KMS-11 (cell line): ENCODE measurements at regions not wholly inside any gene's neighbourhood (a gene's known extent, or its start where the extent isn't known, plus 50 kb on each side); places are given as distances from the start of the nearest gene placed in this dataset.

Experiments used
- H2AFZ ChIP-seq: fragments of 200-600 bp; sonication (generic); 2 replicates; pipeline ENCODE4 v1.6.1; 2016; ENCODE audit warnings: antibody characterized with exemption, mixed run types, low read depth
- H3K27ac ChIP-seq: fragments of 200-600 bp; sonication (generic); 2 replicates; pipeline ENCODE4 v1.6.1; 2016; ENCODE audit warnings: mild to moderate bottlenecking, mixed run types
- H3K27me3 ChIP-seq: fragments of 200-600 bp; sonication (generic); 2 replicates; pipeline ENCODE4 v1.6.1; 2017; ENCODE audit warnings: mild to moderate bottlenecking, low read depth, mixed run types, moderate library complexity; ENCODE audit not compliant: insufficient read depth
- H3K36me3 ChIP-seq: fragments of 200-600 bp; sonication (generic); 2 replicates; pipeline ENCODE4 v1.6.1; 2017; ENCODE audit warnings: mild to moderate bottlenecking, mixed run types; ENCODE audit not compliant: insufficient read depth
- H3K4me1 ChIP-seq: fragments of 200-600 bp; sonication (generic); 2 replicates; pipeline ENCODE4 v1.6.1; 2016; ENCODE audit warnings: mild to moderate bottlenecking, low read depth, mixed run types; ENCODE audit not compliant: poor library complexity, severe bottlenecking
- H3K4me2 ChIP-seq: fragments of 200-600 bp; sonication (generic); 2 replicates; pipeline ENCODE4 v1.7.0; 2016; ENCODE audit warnings: mild to moderate bottlenecking, mixed run types
- H3K4me3 ChIP-seq: fragments of 200-600 bp; sonication (generic); IDR thresholded peaks from 2 replicates; pipeline ENCODE4 v1.6.1; 2017; ENCODE audit warnings: low read depth, low read length, mixed read lengths; ENCODE audit not compliant: insufficient read depth
- H3K79me2 ChIP-seq: fragments of 200-600 bp; sonication (generic); 2 replicates; pipeline ENCODE4 v1.6.1; 2016; ENCODE audit warnings: low read depth, mixed run types; ENCODE audit not compliant: insufficient read depth
- H3K9ac ChIP-seq: fragments of 200-600 bp; sonication (generic); 2 replicates; pipeline ENCODE4 v1.6.1; 2016; ENCODE audit warnings: mild to moderate bottlenecking, mixed run types
- H4K20me1 ChIP-seq: fragments of 200-600 bp; sonication (generic); 2 replicates; pipeline ENCODE4 v1.6.1; 2016; ENCODE audit warnings: mild to moderate bottlenecking, mixed run types; ENCODE audit not compliant: insufficient read depth
- CTCF ChIP-seq: fragments of 200-600 bp; sonication (generic); conservative IDR thresholded peaks from 2 replicates; pipeline ENCODE4 v1.6.1; 2017; ENCODE audit warnings: low read depth, mild to moderate bottlenecking, antibody characterized with exemption, low read length, moderate library complexity, mixed read lengths

- Histone ChIP-seq H3K36me3 (no peaks in the 10 kb centered on the region), H3K79me2 (no peaks in the 10 kb centered on the region), H3K27me3 (no peaks in the 10 kb centered on the region), H3K9ac (no peak overlapping the region), H2AFZ (no peak overlapping the region), H3K4me1 (no peaks in the 10 kb centered on the region), H3K27ac (no peak overlapping the region), H3K4me3 (no peak overlapping the region), H4K20me1 (no peaks in the 10 kb centered on the region), H3K4me2 (no peak overlapping the region)
- TF ChIP-seq CTCF, result no peak
These were observed 414.2 kb upstream of the CCDC54 start for GRCh38 chr3:106962993-106963392.

- H2AFZ ChIP-seq, result no peak overlapping the region
- H3K27me3 ChIP-seq, result no peaks in the 10 kb centered on the region
- H3K4me3 ChIP-seq, result no peak overlapping the region
- no peak overlapping the region for H3K27ac ChIP-seq
- no peaks in the 10 kb centered on the region for H4K20me1 ChIP-seq
- H3K36me3 ChIP-seq, result no peaks in the 10 kb centered on the region
- TF ChIP-seq CTCF, result no peak
- no peaks in the 10 kb centered on the region for H3K4me1 ChIP-seq
- no peak overlapping the region for H3K4me2 ChIP-seq
- no peak overlapping the region for H3K9ac ChIP-seq
- H3K79me2 ChIP-seq, result no peaks in the 10 kb centered on the region
These were observed 413.8 kb upstream of the CCDC54 start for GRCh38 chr3:106963442-106963841.

GRCh38 chr3:106965307-106965706 is 411.9 kb upstream of the CCDC54 start:
- Histone ChIP-seq H3K36me3 (no peaks in the 10 kb centered on the region), H3K27me3 (no peaks in the 10 kb centered on the region), H3K9ac (no peak overlapping the region), H3K4me1 (no peaks in the 10 kb centered on the region), H3K27ac (no peak overlapping the region), H3K4me2 (no peak overlapping the region), H3K4me3 (no peak overlapping the region), H3K79me2 (no peaks in the 10 kb centered on the region), H2AFZ (no peak overlapping the region), H4K20me1 (no peaks in the 10 kb centered on the region)
- TF ChIP-seq CTCF, result no peak

- no peak for TF ChIP-seq CTCF
These were observed 407.6 kb upstream of the CCDC54 start for GRCh38 chr3:106969596-106969995.

GRCh38 chr3:106981392-106981791 is 395.8 kb upstream of the CCDC54 start:
- no peak for TF ChIP-seq CTCF
- no peak overlapping the region for H2AFZ ChIP-seq
- H4K20me1 ChIP-seq, result no peaks in the 10 kb centered on the region
- H3K9ac ChIP-seq, result no peak overlapping the region
- no peak overlapping the region for H3K27ac ChIP-seq
- no peaks in the 10 kb centered on the region for H3K79me2 ChIP-seq
- H3K4me2 ChIP-seq, result no peak overlapping the region
- no peaks in the 10 kb centered on the region for H3K27me3 ChIP-seq
- no peaks in the 10 kb centered on the region for H3K36me3 ChIP-seq
- no peak overlapping the region for H3K4me3 ChIP-seq
- no peaks in the 10 kb centered on the region for H3K4me1 ChIP-seq

More at GRCh38 chr3:106969596-106969995, 407.6 kb upstream of the CCDC54 start:
- H3K79me2 ChIP-seq, result no peaks in the 10 kb centered on the region
- H3K36me3 ChIP-seq, result no peaks in the 10 kb centered on the region
- H2AFZ ChIP-seq, result no peak overlapping the region
- no peaks in the 10 kb centered on the region for H4K20me1 ChIP-seq
- H3K27ac ChIP-seq, result no peak overlapping the region
- no peak overlapping the region for H3K4me2 ChIP-seq
- no peaks in the 10 kb centered on the region for H3K4me1 ChIP-seq
- no peak overlapping the region for H3K9ac ChIP-seq
- H3K4me3 ChIP-seq, result no peak overlapping the region
- no peaks in the 10 kb centered on the region for H3K27me3 ChIP-seq
